ENCODE measurements at regions not wholly inside any gene's neighbourhood (a gene's known extent, or its start where the extent isn't known, plus 50 kb on each side); places are given as distances from the start of the nearest gene placed in this dataset.

GRCh38 chr2:195562570-195563566 is 94.2 kb upstream of the SLC39A10 start:
- no peak for TF ChIP-seq CTCF (conservative IDR thresholded peaks at IDR 0.05; ENCODE audit: low read depth, low read length)
- TF ChIP-seq EZH2 (IDR thresholded peaks at IDR 0.05; ENCODE audit: low read length, unreplicated experiment), result no peak
- TF ChIP-seq EZH2phosphoT487 (IDR thresholded peaks at IDR 0.05; ENCODE audit: borderline replicate concordance, low read length), result no peak
